H1 (cell line): ENCODE measurements at regions not wholly inside any gene's neighbourhood (a gene's known extent, or its start where the extent isn't known, plus 50 kb on each side); places are given as distances from the start of the nearest gene placed in this dataset.

ENCODE experiments used
- ASH2L ChIP-seq: fragments of 200-600, 300-600 bp; sonication (generic); IDR thresholded peaks from one replicate; pipeline ENCODE4 v1.7.1; 2017; ENCODE audit warnings: low read length
- CBX5 ChIP-seq: fragments of 300-800, 300-1000 bp; sonication (generic); IDR thresholded peaks from 2 replicates; pipeline ENCODE4 v1.7.1; 2016; ENCODE audit warnings: antibody characterized with exemption, low read length, low read depth
- CHD1 ChIP-seq: IDR thresholded peaks from 2 replicates; pipeline ENCODE4 v1.6.1; 2012; ENCODE audit warnings: low read depth, low read length, improper control_type of control experiment
- CREB1 ChIP-seq: IDR thresholded peaks from 2 replicates; pipeline ENCODE4 v1.6.1; 2012; ENCODE audit warnings: inconsistent platforms
- EP300 ChIP-seq, 2 experiments: IDR thresholded peaks; 1 replicate in 1 of 2; 2 replicates in 1 of 2; pipeline ENCODE4 v1.6.1; 2011 to 2012; ENCODE audit warnings: low read depth in 2 of 2, low read length in 2 of 2, mild to moderate bottlenecking in 2 of 2, borderline replicate concordance in 1 of 2, inconsistent platforms in 1 of 2, moderate library complexity in 1 of 2
- KDM4A ChIP-seq: IDR thresholded peaks from one replicate; pipeline ENCODE4 v1.7.1; 2012; ENCODE audit warnings: low read depth, mild to moderate bottlenecking, moderate library complexity, low read length, inconsistent platforms; ENCODE audit not compliant: severe bottlenecking
- PHF8 ChIP-seq: fragments of 200-600 bp; sonication (generic); conservative IDR thresholded peaks from 2 replicates; pipeline ENCODE4 v1.7.1; 2012; ENCODE audit warnings: low read depth, mild to moderate bottlenecking, inconsistent platforms, low read length, moderate library complexity
- RFX5 ChIP-seq: IDR thresholded peaks from 2 replicates; pipeline ENCODE4 v1.6.1; 2011; ENCODE audit warnings: low read depth, low read length, improper control_type of control experiment, borderline replicate concordance
- SIRT6 ChIP-seq: IDR thresholded peaks from one replicate; pipeline ENCODE4 v1.7.1; 2012; ENCODE audit warnings: low read length, inconsistent platforms
- TAF1 ChIP-seq: IDR thresholded peaks from 2 replicates; pipeline ENCODE4 v1.6.1; 2011; ENCODE audit warnings: mild to moderate bottlenecking, low read depth, low read length

DNA sequence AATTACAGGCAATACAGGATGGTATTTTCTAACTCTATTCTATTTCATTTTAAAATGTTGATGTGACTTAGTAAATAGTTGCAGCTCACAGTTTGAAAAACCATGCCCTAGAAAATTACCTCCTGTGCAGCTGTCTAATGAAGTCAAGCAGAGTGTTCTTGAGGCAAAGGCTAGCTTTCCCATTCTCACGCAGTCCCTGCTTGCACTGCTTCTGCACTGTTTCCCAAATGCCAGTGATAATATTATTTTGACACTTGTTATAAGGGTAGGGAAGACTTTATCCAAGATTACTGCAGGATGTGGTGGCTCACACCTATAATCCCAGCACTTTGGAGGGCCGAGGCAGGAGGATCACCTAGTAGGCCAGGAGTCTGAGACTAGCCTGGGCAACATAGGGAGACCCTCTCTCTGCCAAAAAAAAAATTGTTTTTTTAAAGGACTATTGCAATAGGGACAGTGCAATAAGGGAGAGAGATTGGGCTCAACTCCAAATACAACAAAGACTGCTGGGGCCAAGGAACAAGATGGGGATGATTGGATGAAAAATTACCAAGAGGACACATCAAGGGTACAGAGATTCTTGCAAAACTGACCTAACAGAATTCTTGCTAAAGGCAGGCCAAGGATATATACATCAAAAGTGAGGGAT, 196.1 kb downstream of the LY86 start (continued):
- TF ChIP-seq CREB1: no peak
- no peak for TF ChIP-seq CHD1
- no peak for TF ChIP-seq RFX5
- TF ChIP-seq EP300 (IDR thresholded peaks at IDR 0.05; ENCODE audit: borderline replicate concordance in 1 of 2, low read depth in 2 of 2, low read length in 2 of 2): no peak
- TF ChIP-seq ASH2L: no peak
- no peak for TF ChIP-seq PHF8
- no peak for TF ChIP-seq CBX5
- no peak for TF ChIP-seq TAF1
- no peak for TF ChIP-seq SIRT6
- no peak for TF ChIP-seq KDM4A
